Fibroblast of lung (primary cell): ENCODE measurements at regions not wholly inside any gene's neighbourhood (a gene's known extent, or its start where the extent isn't known, plus 50 kb on each side); places are given as distances from the start of the nearest gene placed in this dataset.

Experiments
- DNase-seq, 2 donors: peaks; one replicate each; pipeline versions ENCODE4 v3.0.0 to v3.0.0-alpha.2; 2010; ENCODE audit warnings: low read depth in 2 of 2
- H2AFZ ChIP-seq: 2 replicates; pipeline ENCODE4 v1.5.1; 2012; ENCODE audit warnings: low read length, control low read depth, inconsistent platforms
- H3K27ac ChIP-seq: 2 replicates; pipeline ENCODE4 v1.5.1; 2011; ENCODE audit warnings: low read length, control low read depth; ENCODE audit not compliant: insufficient read depth
- H3K27me3 ChIP-seq: 2 replicates; pipeline ENCODE4 v1.5.1; 2011; ENCODE audit warnings: mild to moderate bottlenecking, low read length; ENCODE audit not compliant: control insufficient read depth, insufficient read depth
- H3K36me3 ChIP-seq: 2 replicates; pipeline ENCODE4 v1.5.1; 2011; ENCODE audit warnings: low read length; ENCODE audit not compliant: control insufficient read depth, insufficient read depth
- H3K4me1 ChIP-seq: 2 replicates; pipeline ENCODE4 v1.5.1; 2011; ENCODE audit warnings: low read length; ENCODE audit not compliant: control insufficient read depth, insufficient read depth; ENCODE audit errors: extremely low read depth
- H3K4me2 ChIP-seq: 2 replicates; pipeline ENCODE4 v1.5.1; 2011; ENCODE audit warnings: low read length, control low read depth; ENCODE audit not compliant: insufficient read depth; ENCODE audit errors: extremely low read depth
- H3K4me3 ChIP-seq, 4 experiments: fragments of 200-600 bp in 1 of 4; sonication (generic) in 1 of 4; replicated peaks in 1 of 4; 2 replicates each; pipeline ENCODE4 v1.5.1; 2011 to 2016; ENCODE audit warnings: low read length in 4 of 4, low read depth in 3 of 4, mild to moderate bottlenecking in 3 of 4, control low read depth in 2 of 4, inconsistent platforms in 1 of 4, mixed read lengths in 1 of 4; ENCODE audit not compliant: insufficient read depth in 1 of 4; ENCODE audit errors: control extremely low read depth in 1 of 4
- H3K79me2 ChIP-seq: 2 replicates; pipeline ENCODE4 v1.5.1; 2012; ENCODE audit warnings: mild to moderate bottlenecking, low read length, inconsistent platforms; ENCODE audit not compliant: control insufficient read depth, insufficient read depth
- H3K9ac ChIP-seq: 2 replicates; pipeline ENCODE4 v1.5.1; 2011; ENCODE audit warnings: mild to moderate bottlenecking, low read length, control low read depth; ENCODE audit not compliant: insufficient read depth
- H3K9me3 ChIP-seq: 2 replicates; pipeline ENCODE4 v1.5.1; 2012; ENCODE audit warnings: low read depth, low read length; ENCODE audit not compliant: control insufficient read depth, insufficient read depth
- H4K20me1 ChIP-seq: 2 replicates; pipeline ENCODE4 v1.5.1; 2011; ENCODE audit warnings: low read length; ENCODE audit not compliant: control insufficient read depth, insufficient read depth; ENCODE audit errors: extremely low read depth
- CTCF ChIP-seq, 2 donors: IDR thresholded peaks in 1 of 2; conservative IDR thresholded peaks in 1 of 2; 1 replicate in 1 of 2; 2 replicates in 1 of 2; pipeline ENCODE4 v1.5.1; 2011 to 2012; ENCODE audit warnings: low read length in 2 of 2, control low read depth in 1 of 2, inconsistent platforms in 1 of 2, low read depth in 1 of 2, mild to moderate bottlenecking in 1 of 2
- EZH2 ChIP-seq: IDR thresholded peaks from 2 replicates; pipeline ENCODE4 v1.5.1; 2012; ENCODE audit warnings: low read length, control low read depth, mild to moderate bottlenecking; ENCODE audit errors: missing control alignments

- Histone ChIP-seq H3K27me3 (no peaks in the 10 kb centered on the region), H3K4me2 (peak overlapping the region; percentile 46), H4K20me1 (no peaks in the 10 kb centered on the region), H3K36me3 (no peaks in the 10 kb centered on the region), H3K27ac (peak overlapping the region; percentile 40), H3K4me1 (peaks cover 9% of the 10 kb centered on the region), H3K79me2 (no peaks in the 10 kb centered on the region), H3K9me3 (no peaks in the 10 kb centered on the region), H3K9ac (no peak overlapping the region), H2AFZ (peak overlapping the region; percentile 15), H3K4me3 (no peak overlapping the region)
- TF ChIP-seq CTCF (conservative IDR thresholded peaks at IDR 0.05 in 1 of 2, IDR thresholded peaks at IDR 0.05 in 1 of 2; ENCODE audit: low read depth in 1 of 2, low read length in 2 of 2) (no peak), EZH2 (no peak)
- DNase-seq, result peak; percentile 88 to 98
Measured at GRCh38 chr2:160836755-160837154, 323.5 kb upstream of the TANK start.

GRCh38 chr2:160837416-160837815 is 322.8 kb upstream of the TANK start:
- H3K4me1 ChIP-seq, result peaks cover 9% of the 10 kb centered on the region
- no peak overlapping the region for H2AFZ ChIP-seq
- H3K79me2 ChIP-seq, result no peaks in the 10 kb centered on the region
- peak in 1 of 2 donors; percentile 34 for DNase-seq
- H4K20me1 ChIP-seq, result no peaks in the 10 kb centered on the region
- H3K27ac ChIP-seq, result peak overlapping the region; percentile 40
- no peak overlapping the region for H3K4me2 ChIP-seq
- no peaks in the 10 kb centered on the region for H3K27me3 ChIP-seq
- no peaks in the 10 kb centered on the region for H3K36me3 ChIP-seq
- no peaks in the 10 kb centered on the region for H3K9me3 ChIP-seq
- no peak for TF ChIP-seq EZH2
- no peak for TF ChIP-seq CTCF (conservative IDR thresholded peaks at IDR 0.05 in 1 of 2, IDR thresholded peaks at IDR 0.05 in 1 of 2; ENCODE audit: low read depth in 1 of 2, low read length in 2 of 2)
- no peak overlapping the region for H3K4me3 ChIP-seq
- H3K9ac ChIP-seq, result no peak overlapping the region

GRCh38 chr2:160838147-160838546 is 322.1 kb upstream of the TANK start:
- TF ChIP-seq CTCF (conservative IDR thresholded peaks at IDR 0.05 in 1 of 2, IDR thresholded peaks at IDR 0.05 in 1 of 2; ENCODE audit: low read depth in 1 of 2, low read length in 2 of 2), result no peak
- no peaks in the 10 kb centered on the region for H3K27me3 ChIP-seq
- no peak for DNase-seq
- H3K27ac ChIP-seq, result no peak overlapping the region
- no peaks in the 10 kb centered on the region for H3K9me3 ChIP-seq
- H2AFZ ChIP-seq, result no peak overlapping the region
- H3K4me2 ChIP-seq, result no peak overlapping the region
- no peaks in the 10 kb centered on the region for H3K79me2 ChIP-seq
- peaks cover 9% of the 10 kb centered on the region for H3K4me1 ChIP-seq
- no peak overlapping the region for H3K4me3 ChIP-seq
- H4K20me1 ChIP-seq, result no peaks in the 10 kb centered on the region
- H3K36me3 ChIP-seq, result no peaks in the 10 kb centered on the region
- H3K9ac ChIP-seq, result no peak overlapping the region
